Uterus (tissue), 2 donors: ENCODE measurements at regions not wholly inside any gene's neighbourhood (a gene's known extent, or its start where the extent isn't known, plus 50 kb on each side); places are given as distances from the start of the nearest gene placed in this dataset.

ENCODE experiments used
- CTCF ChIP-seq, 4 experiments: fragments of 200-600 bp in 2 of 4; fragments of 450-650 bp in 2 of 4; sonication (generic) in 2 of 4; IDR thresholded peaks; one replicate each; pipeline ENCODE4 v1.5.1; 2016 to 2019; ENCODE audit warnings: antibody characterized with exemption in 4 of 4, mild to moderate bottlenecking in 2 of 4, moderate library complexity in 1 of 4
- POLR2A ChIP-seq, 2 donors: fragments of 450-650 bp; IDR thresholded peaks; one replicate each; pipeline ENCODE4 v1.6.1; 2016; ENCODE audit warnings: antibody characterized with exemption in 2 of 2, mild to moderate bottlenecking in 1 of 2, moderate library complexity in 1 of 2

- TF ChIP-seq CTCF (IDR thresholded peaks at IDR 0.05) (no peak), POLR2A (IDR thresholded peaks at IDR 0.05) (no peak)
These were observed 132.3 kb downstream of the RTP5 start for GRCh38 chr2:242001853-242002252.
